ENCODE measurements at regions not wholly inside any gene's neighbourhood (a gene's known extent, or its start where the extent isn't known, plus 50 kb on each side); places are given as distances from the start of the nearest gene placed in this dataset.
"Not testable (repeated sequence)": the region's sequence is repeated elsewhere in the genome, so short reads cannot be mapped to it uniquely, and the experiment has no call there.

- FAIRE-seq: no peak
- no peaks in the 10 kb centered on the region for H3K9me3 ChIP-seq (replicated peaks; ENCODE audit: control insufficient read depth, insufficient read depth, low read length)
- no peaks in the 10 kb centered on the region for H3K9me1 ChIP-seq (replicated peaks; ENCODE audit: control insufficient read depth, extremely low read depth, insufficient read depth, low read length)
- dilution Hi-C loops (cut with MboI; ENCODE audit: extremely low pct_ligation_motif_present, low sequenced_read_pairs): no loop called here
- no peak overlapping the region for H3K27ac ChIP-seq (ENCODE audit: insufficient read depth, low read depth, low read length)
- no peak for TF ChIP-seq POLR2AphosphoS5 (IDR thresholded peaks at IDR 0.05; ENCODE audit: insufficient read depth, low read depth, low read length)
- no peak for TF ChIP-seq FOS (IDR thresholded peaks at IDR 0.05; ENCODE audit: borderline replicate concordance, insufficient read depth, low read length)
- no peak overlapping the region for H3K4me3 ChIP-seq (replicated peaks in 1 of 3; ENCODE audit: insufficient read depth in 1 of 3, low read depth in 1 of 3, low read length in 3 of 3)
- ChIA-PET POLR2A (no interaction called here), CTCF (no interaction called here)
- H3K36me3 ChIP-seq (ENCODE audit: control insufficient read depth in 2 of 2, extremely low read depth in 1 of 2, insufficient read depth in 2 of 2, low read length in 2 of 2): no peaks in the 10 kb centered on the region
- no peaks in the 10 kb centered on the region for H3K27me3 ChIP-seq (ENCODE audit: control insufficient read depth in 2 of 2, insufficient read depth in 2 of 2, low read length in 2 of 2)
- no peak overlapping the region for H3K4me2 ChIP-seq (ENCODE audit: insufficient read depth, low read length)
- intact Hi-C loops (cut with micrococcal nuclease): no loop called here
- no peak overlapping the region for H3K9ac ChIP-seq (replicated peaks; ENCODE audit: extremely low read depth, insufficient read depth, low read length)
- H4K20me1 ChIP-seq (replicated peaks; ENCODE audit: control insufficient read depth, extremely low read depth, insufficient read depth, low read length): no peaks in the 10 kb centered on the region
- DNase-seq (ENCODE audit: low read depth, low spot score): no peak
- H3K79me2 ChIP-seq (ENCODE audit: control insufficient read depth, insufficient read depth, low read length): no peaks in the 10 kb centered on the region
- BruUV-seq (replicated peaks): no TSS peak
- H2AFZ ChIP-seq (ENCODE audit: low read depth, low read length): no peak overlapping the region
- no peaks in the 10 kb centered on the region for H3K4me1 ChIP-seq (ENCODE audit: control insufficient read depth, extremely low read depth, insufficient read depth, low read length)
Observed at GRCh38 chr7:54215424-54215823, 326.8 kb upstream of the VSTM2A start.

DNA sequence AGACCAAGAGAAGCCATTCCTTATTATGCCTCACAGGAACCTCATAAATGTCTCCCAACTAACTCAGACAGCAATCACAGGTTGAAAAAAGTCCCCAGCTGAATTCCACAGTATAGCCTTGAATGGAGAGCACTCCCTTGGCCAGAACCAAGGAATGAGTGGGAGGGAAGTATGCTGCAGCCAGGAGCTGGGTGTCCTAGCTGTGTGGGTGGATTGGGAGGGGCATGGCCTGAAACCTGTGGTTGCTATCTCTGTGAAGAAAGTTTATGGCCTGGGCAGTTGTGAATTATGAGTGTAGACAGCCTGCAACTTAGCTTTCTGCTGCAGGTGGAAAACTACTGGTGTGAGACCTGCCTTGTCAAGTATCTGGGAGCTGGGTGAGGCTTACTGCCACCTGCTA is 316.1 kb upstream of the VSTM2A start:
- H3K9me3 ChIP-seq (replicated peaks; ENCODE audit: control insufficient read depth, insufficient read depth, low read length); CTCF ChIA-PET; H3K4me1 ChIP-seq (ENCODE audit: control insufficient read depth, extremely low read depth, insufficient read depth, low read length); H3K27me3 ChIP-seq (ENCODE audit: control insufficient read depth in 2 of 2, insufficient read depth in 2 of 2, low read length in 2 of 2); H3K79me2 ChIP-seq (ENCODE audit: control insufficient read depth, insufficient read depth, low read length); H4K20me1 ChIP-seq (replicated peaks; ENCODE audit: control insufficient read depth, extremely low read depth, insufficient read depth, low read length); H3K36me3 ChIP-seq (ENCODE audit: control insufficient read depth in 2 of 2, extremely low read depth in 1 of 2, insufficient read depth in 2 of 2, low read length in 2 of 2); dilution Hi-C loops (cut with MboI; ENCODE audit: extremely low pct_ligation_motif_present, low sequenced_read_pairs); intact Hi-C loops (cut with micrococcal nuclease); BruUV-seq (replicated peaks); H3K9ac ChIP-seq (replicated peaks; ENCODE audit: extremely low read depth, insufficient read depth, low read length); H2AFZ ChIP-seq (ENCODE audit: low read depth, low read length); DNase-seq (ENCODE audit: low read depth, low spot score); POLR2A ChIA-PET; H3K4me2 ChIP-seq (ENCODE audit: insufficient read depth, low read length); FAIRE-seq; H3K9me1 ChIP-seq (replicated peaks; ENCODE audit: control insufficient read depth, extremely low read depth, insufficient read depth, low read length); H3K27ac ChIP-seq (ENCODE audit: insufficient read depth, low read depth, low read length); H3K4me3 ChIP-seq (replicated peaks in 1 of 3; ENCODE audit: insufficient read depth in 1 of 3, low read depth in 1 of 3, low read length in 3 of 3): not testable (repeated sequence)

Data from endothelial cell of umbilical vein (primary cell).